ENCODE measurements at regions not wholly inside any gene's neighbourhood (a gene's known extent, or its start where the extent isn't known, plus 50 kb on each side); places are given as distances from the start of the nearest gene placed in this dataset.

GRCh38 chr2:66730441-66730840 is 295.5 kb downstream of the MEIS1 start:
- TF ChIP-seq CTCF (conservative IDR thresholded peaks at IDR 0.05) (no peak), EZH2 (IDR thresholded peaks at IDR 0.05; ENCODE audit: low read depth) (no peak)
- H3F3A ChIP-seq (ENCODE audit: insufficient read depth, low read depth), result no peaks in the 10 kb centered on the region
- H3K36me3 ChIP-seq (ENCODE audit: low read depth), result no peaks in the 10 kb centered on the region
- H3K27ac ChIP-seq, result no peak overlapping the region
- no peaks in the 10 kb centered on the region for H4K20me1 ChIP-seq (ENCODE audit: insufficient read depth)
- no peaks in the 10 kb centered on the region; the same call in 1 of the 2 replicates for H3K9me3 ChIP-seq (ENCODE audit: insufficient read depth, low read depth)
- no peaks in the 10 kb centered on the region for H3K27me3 ChIP-seq (ENCODE audit: insufficient read depth, low read depth)
- DNase-seq, result no peak
- no peaks in the 10 kb centered on the region for H3K4me1 ChIP-seq (replicated peaks; ENCODE audit: insufficient read depth)
- no peaks in the 10 kb centered on the region for H3K9me2 ChIP-seq (ENCODE audit: insufficient read depth)
- H3K4me3 ChIP-seq, result no peak overlapping the region
- H2AFZ ChIP-seq, result no peak overlapping the region
- no TSS peak for BruUV-seq (replicated peaks)
- H3K4me2 ChIP-seq, result no peak overlapping the region
- H3K79me2 ChIP-seq (ENCODE audit: low read depth), result no peaks in the 10 kb centered on the region
- CTCF ChIA-PET, result no interaction called here
- POLR2A ChIA-PET (ENCODE audit: unreplicated experiment), result no interaction called here
- intact Hi-C loops (cut with micrococcal nuclease; ENCODE audit: unreplicated experiment), result no loop called here

GRCh38 chr2:66733364-66733999 is 298.6 kb downstream of the MEIS1 start:
- Histone ChIP-seq H3F3A (ENCODE audit: insufficient read depth, low read depth) (no peaks in the 10 kb centered on the region), H3K4me1 (replicated peaks; ENCODE audit: insufficient read depth) (no peaks in the 10 kb centered on the region), H3K27ac (no peak overlapping the region), H3K27me3 (ENCODE audit: insufficient read depth, low read depth) (no peaks in the 10 kb centered on the region), H3K4me2 (no peak overlapping the region), H3K4me3 (no peak overlapping the region), H3K9me3 (ENCODE audit: insufficient read depth, low read depth) (no peaks in the 10 kb centered on the region; the same call in 1 of the 2 replicates), H3K79me2 (ENCODE audit: low read depth) (no peaks in the 10 kb centered on the region), H3K36me3 (ENCODE audit: low read depth) (no peaks in the 10 kb centered on the region), H4K20me1 (ENCODE audit: insufficient read depth) (no peaks in the 10 kb centered on the region), H2AFZ (no peak overlapping the region), H3K9me2 (ENCODE audit: insufficient read depth) (no peaks in the 10 kb centered on the region)
- no TSS peak for BruUV-seq (replicated peaks)
- no peak for DNase-seq
- TF ChIP-seq CTCF (conservative IDR thresholded peaks at IDR 0.05), result no peak
- TF ChIP-seq EZH2 (IDR thresholded peaks at IDR 0.05; ENCODE audit: low read depth), result no peak
- ChIA-PET CTCF (no interaction called here), POLR2A (ENCODE audit: unreplicated experiment) (no interaction called here)
- intact Hi-C loops (cut with micrococcal nuclease; ENCODE audit: unreplicated experiment), result no loop called here

GRCh38 chr2:66748939-66749338 is 314.0 kb downstream of the MEIS1 start:
- no peaks in the 10 kb centered on the region for H3F3A ChIP-seq (ENCODE audit: insufficient read depth, low read depth)
- TF ChIP-seq EZH2 (IDR thresholded peaks at IDR 0.05; ENCODE audit: low read depth) (no peak), CTCF (conservative IDR thresholded peaks at IDR 0.05) (no peak)
- H3K79me2 ChIP-seq (ENCODE audit: low read depth), result no peaks in the 10 kb centered on the region
- H4K20me1 ChIP-seq (ENCODE audit: insufficient read depth), result no peaks in the 10 kb centered on the region
- intact Hi-C loops (cut with micrococcal nuclease; ENCODE audit: unreplicated experiment), result no loop called here
- no TSS peak for BruUV-seq (replicated peaks)
- H2AFZ ChIP-seq, result no peak overlapping the region
- H3K4me2 ChIP-seq, result no peak overlapping the region
- no peak overlapping the region for H3K27ac ChIP-seq
- H3K9me2 ChIP-seq (ENCODE audit: insufficient read depth), result no peaks in the 10 kb centered on the region
- ChIA-PET POLR2A (ENCODE audit: unreplicated experiment) (no interaction called here), CTCF (no interaction called here)
- DNase-seq, result no peak
- H3K4me1 ChIP-seq (replicated peaks; ENCODE audit: insufficient read depth), result no peaks in the 10 kb centered on the region
- no peaks in the 10 kb centered on the region for H3K27me3 ChIP-seq (ENCODE audit: insufficient read depth, low read depth)
- no peaks in the 10 kb centered on the region for H3K36me3 ChIP-seq (ENCODE audit: low read depth)
- no peaks in the 10 kb centered on the region for H3K9me3 ChIP-seq (ENCODE audit: insufficient read depth, low read depth)
- H3K4me3 ChIP-seq, result no peak overlapping the region
